Lower leg skin (tissue), 4 donors: ENCODE measurements at regions not wholly inside any gene's neighbourhood (a gene's known extent, or its start where the extent isn't known, plus 50 kb on each side); places are given as distances from the start of the nearest gene placed in this dataset.

Experiments used
- DNase-seq, 2 donors: peaks; one replicate each; pipeline ENCODE4 v3.0.0-alpha.2; 2019; ENCODE audit warnings: low spot score in 2 of 2
- H3K4me3 ChIP-seq: fragments of 200-600 bp; sonication (generic); 2 replicates; pipeline ENCODE4 v1.5.1; 2017; ENCODE audit warnings: mild to moderate bottlenecking, low read depth; ENCODE audit not compliant: poor library complexity, severe bottlenecking
- CTCF ChIP-seq, 3 donors: fragments of 450-650 bp; IDR thresholded peaks; one replicate each; pipeline ENCODE4 v1.5.1; 2016; ENCODE audit warnings: antibody characterized with exemption in 3 of 3, mild to moderate bottlenecking in 3 of 3, moderate library complexity in 2 of 3
- POLR2A ChIP-seq, 2 donors: fragments of 450-650 bp; IDR thresholded peaks; one replicate each; pipeline ENCODE4 v1.6.1; 2016 to 2017; ENCODE audit warnings: antibody characterized with exemption in 2 of 2, mild to moderate bottlenecking in 1 of 2, moderate library complexity in 1 of 2
- WGBS, 2 donors: methylation state at CpG; one replicate each; pipeline ENCODE4 v1.1.5; 2018; 5-methylcytosine and 5-hydroxymethylcytosine counted together
- intact Hi-C: fragments of 100-400 bp; cut with DNase I; formaldehyde crosslinking; loops from one replicate; pipeline ENCODE4 v1.15.0; 2023; ENCODE audit warnings: low total_unique reads

GRCh38 chr5:133831491-133832224 is 136.8 kb downstream of the C5orf15 start:
- H3K4me3 ChIP-seq: no peak overlapping the region
- no peak for TF ChIP-seq POLR2A (IDR thresholded peaks at IDR 0.05)
- TF ChIP-seq CTCF (IDR thresholded peaks at IDR 0.05): no peak
- intact Hi-C loops: no loop called here
- DNase-seq: peak in 1 of 2 donors; percentile 25
- WGBS, 2 donors: 65 to 76% methylated on average over 12 of the region's 12 CpGs

GRCh38 chr5:133830911-133831310 is 137.5 kb downstream of the C5orf15 start:
- TF ChIP-seq CTCF (IDR thresholded peaks at IDR 0.05) (no peak), POLR2A (IDR thresholded peaks at IDR 0.05) (no peak)
- no peak overlapping the region for H3K4me3 ChIP-seq
- WGBS, 2 donors: 95% methylated on average over 3 of the region's 3 CpGs
- peak in 1 of 2 donors; percentile 54 for DNase-seq
- intact Hi-C loops: no loop called here

GRCh38 chr5:133830281-133830680 is 138.1 kb downstream of the C5orf15 start:
- WGBS, 2 donors: 76 to 83% methylated on average over 3 of the region's 3 CpGs
- no peak overlapping the region for H3K4me3 ChIP-seq
- DNase-seq: peak in 1 of 2 donors; percentile 52
- TF ChIP-seq CTCF (IDR thresholded peaks at IDR 0.05) (no peak), POLR2A (IDR thresholded peaks at IDR 0.05) (no peak)
- intact Hi-C loops: no loop called here

- TF ChIP-seq CTCF (IDR thresholded peaks at IDR 0.05) (no peak), POLR2A (IDR thresholded peaks at IDR 0.05) (no peak)
- intact Hi-C loops: no loop called here
- WGBS, 2 donors: 82 to 95% methylated on average over 3 of the region's 3 CpGs
- DNase-seq: peak in 1 of 2 donors; percentile 70
- no peak overlapping the region for H3K4me3 ChIP-seq
Observed at GRCh38 chr5:133829786-133830185, 138.6 kb downstream of the C5orf15 start.

GRCh38 chr5:133828722-133829121 is 139.7 kb downstream of the C5orf15 start:
- TF ChIP-seq POLR2A (IDR thresholded peaks at IDR 0.05) (no peak), CTCF (IDR thresholded peaks at IDR 0.05) (no peak)
- peak in 1 of 2 donors; percentile 31 for DNase-seq
- whole genome bisulfite sequencing, 2 donors: 83 to 88% methylated on average over 7 of the region's 7 CpGs
- intact Hi-C loops: no loop called here
- H3K4me3 ChIP-seq: no peak overlapping the region

GRCh38 chr5:133827830-133828229 is 140.6 kb downstream of the C5orf15 start:
- TF ChIP-seq CTCF (IDR thresholded peaks at IDR 0.05): no peak
- no peak for TF ChIP-seq POLR2A (IDR thresholded peaks at IDR 0.05)
- WGBS, 2 donors: 46 to 64% methylated on average over 4 to 5 of the region's 5 CpGs
- no peak overlapping the region for H3K4me3 ChIP-seq
- peak in 1 of 2 donors; percentile 69 for DNase-seq
- intact Hi-C loops: no loop called here
